C4-2B (cell line): ENCODE measurements at regions not wholly inside any gene's neighbourhood (a gene's known extent, or its start where the extent isn't known, plus 50 kb on each side); places are given as distances from the start of the nearest gene placed in this dataset.
"Not testable (repeated sequence)": the region's sequence is repeated elsewhere in the genome, so short reads cannot be mapped to it uniquely, and the experiment has no call there.

ENCODE experiments used
- ZFX ChIP-seq: fragments of 450-650 bp; IDR thresholded peaks from 2 replicates; pipeline ENCODE4 v1.6.1; 2017
- TF ChIP-seq, protein P1 (sequence below): fragments of 450-650 bp; conservative IDR thresholded peaks from 2 replicates; pipeline ENCODE4 v1.5.1; 2017; ENCODE audit warnings: mild to moderate bottlenecking

DNA sequence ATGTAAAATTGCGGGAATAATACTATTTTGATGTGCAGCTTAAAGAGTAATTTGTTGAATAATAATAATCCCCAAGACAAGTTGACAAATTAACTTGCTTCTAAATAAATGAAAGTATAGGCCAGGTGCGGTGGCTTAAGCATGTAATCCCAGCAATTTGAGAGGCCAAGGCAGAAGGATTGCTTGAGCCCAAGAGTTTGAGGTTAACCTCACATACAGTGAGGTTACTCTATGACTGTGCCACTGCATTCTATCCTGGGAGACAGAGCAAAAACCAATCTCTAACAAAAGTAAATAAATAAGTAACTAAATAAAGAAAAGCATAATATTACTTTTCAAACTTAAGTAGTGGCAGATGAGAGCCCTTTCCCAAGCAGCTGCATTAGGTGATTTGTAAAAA is 2341.0 kb downstream of the EPHA3 start:
- TF ChIP-seq, protein P1, sequence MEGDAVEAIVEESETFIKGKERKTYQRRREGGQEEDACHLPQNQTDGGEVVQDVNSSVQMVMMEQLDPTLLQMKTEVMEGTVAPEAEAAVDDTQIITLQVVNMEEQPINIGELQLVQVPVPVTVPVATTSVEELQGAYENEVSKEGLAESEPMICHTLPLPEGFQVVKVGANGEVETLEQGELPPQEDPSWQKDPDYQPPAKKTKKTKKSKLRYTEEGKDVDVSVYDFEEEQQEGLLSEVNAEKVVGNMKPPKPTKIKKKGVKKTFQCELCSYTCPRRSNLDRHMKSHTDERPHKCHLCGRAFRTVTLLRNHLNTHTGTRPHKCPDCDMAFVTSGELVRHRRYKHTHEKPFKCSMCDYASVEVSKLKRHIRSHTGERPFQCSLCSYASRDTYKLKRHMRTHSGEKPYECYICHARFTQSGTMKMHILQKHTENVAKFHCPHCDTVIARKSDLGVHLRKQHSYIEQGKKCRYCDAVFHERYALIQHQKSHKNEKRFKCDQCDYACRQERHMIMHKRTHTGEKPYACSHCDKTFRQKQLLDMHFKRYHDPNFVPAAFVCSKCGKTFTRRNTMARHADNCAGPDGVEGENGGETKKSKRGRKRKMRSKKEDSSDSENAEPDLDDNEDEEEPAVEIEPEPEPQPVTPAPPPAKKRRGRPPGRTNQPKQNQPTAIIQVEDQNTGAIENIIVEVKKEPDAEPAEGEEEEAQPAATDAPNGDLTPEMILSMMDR, result not testable (repeated sequence)
- not testable (repeated sequence) for TF ChIP-seq ZFX
